ENCODE measurements at regions not wholly inside any gene's neighbourhood (a gene's known extent, or its start where the extent isn't known, plus 50 kb on each side); places are given as distances from the start of the nearest gene placed in this dataset.

DNA sequence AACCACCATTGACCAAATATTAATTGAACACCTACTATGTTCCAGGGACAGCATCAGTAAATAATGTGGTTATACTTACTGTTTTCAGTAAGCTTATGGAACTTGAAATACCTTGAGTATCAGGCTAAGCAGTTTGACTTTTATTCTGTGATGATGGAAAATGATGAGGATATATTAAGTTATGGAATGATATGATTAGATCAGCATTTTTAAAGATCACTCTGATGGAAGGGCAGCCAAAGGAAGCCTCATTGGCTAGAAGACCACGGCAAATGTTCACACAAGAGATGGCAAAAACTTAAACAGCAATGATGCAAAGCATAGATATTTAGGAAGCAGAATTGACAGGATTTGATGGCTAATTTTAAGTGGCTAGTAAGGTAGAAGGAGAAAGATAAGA lies 266.9 kb upstream of the DPP10 start:
- H3K36me3 ChIP-seq (replicated peaks; ENCODE audit: insufficient read depth, low read length), result no peaks in the 10 kb centered on the region
- no peaks in the 10 kb centered on the region for H3K9me3 ChIP-seq (replicated peaks; ENCODE audit: insufficient read depth, low read length)
- TF ChIP-seq EZH2phosphoT487 (IDR thresholded peaks at IDR 0.05; ENCODE audit: low read length), result no peak
- TF ChIP-seq EZH2 (optimal IDR thresholded peaks at IDR 0.05; ENCODE audit: low read depth, low read length), result no peak
- TF ChIP-seq, protein P1, sequence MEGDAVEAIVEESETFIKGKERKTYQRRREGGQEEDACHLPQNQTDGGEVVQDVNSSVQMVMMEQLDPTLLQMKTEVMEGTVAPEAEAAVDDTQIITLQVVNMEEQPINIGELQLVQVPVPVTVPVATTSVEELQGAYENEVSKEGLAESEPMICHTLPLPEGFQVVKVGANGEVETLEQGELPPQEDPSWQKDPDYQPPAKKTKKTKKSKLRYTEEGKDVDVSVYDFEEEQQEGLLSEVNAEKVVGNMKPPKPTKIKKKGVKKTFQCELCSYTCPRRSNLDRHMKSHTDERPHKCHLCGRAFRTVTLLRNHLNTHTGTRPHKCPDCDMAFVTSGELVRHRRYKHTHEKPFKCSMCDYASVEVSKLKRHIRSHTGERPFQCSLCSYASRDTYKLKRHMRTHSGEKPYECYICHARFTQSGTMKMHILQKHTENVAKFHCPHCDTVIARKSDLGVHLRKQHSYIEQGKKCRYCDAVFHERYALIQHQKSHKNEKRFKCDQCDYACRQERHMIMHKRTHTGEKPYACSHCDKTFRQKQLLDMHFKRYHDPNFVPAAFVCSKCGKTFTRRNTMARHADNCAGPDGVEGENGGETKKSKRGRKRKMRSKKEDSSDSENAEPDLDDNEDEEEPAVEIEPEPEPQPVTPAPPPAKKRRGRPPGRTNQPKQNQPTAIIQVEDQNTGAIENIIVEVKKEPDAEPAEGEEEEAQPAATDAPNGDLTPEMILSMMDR (IDR thresholded peaks at IDR 0.05; ENCODE audit: low read length), result no peak
- H3K9me2 ChIP-seq (replicated peaks; ENCODE audit: insufficient read depth, low read length), result no peaks in the 10 kb centered on the region
- no peak overlapping the region for H3K4me2 ChIP-seq (ENCODE audit: low read depth, low read length)
- no peaks in the 10 kb centered on the region for H3K4me1 ChIP-seq (ENCODE audit: low read length)
- no peak overlapping the region for H3K9ac ChIP-seq (ENCODE audit: low read length)
- no peak overlapping the region for H3K4me3 ChIP-seq (ENCODE audit: low read length)
- no peak overlapping the region for H3K27ac ChIP-seq (ENCODE audit: low read length)
- H2AFZ ChIP-seq (ENCODE audit: low read length), result no peak overlapping the region
- no peak for DNase-seq
- no peaks in the 10 kb centered on the region for H4K20me1 ChIP-seq (ENCODE audit: insufficient read depth, low read length)
- H3F3A ChIP-seq (ENCODE audit: insufficient read depth, low read length), result no peaks in the 10 kb centered on the region
- no peaks in the 10 kb centered on the region for H3K27me3 ChIP-seq (replicated peaks; ENCODE audit: insufficient read depth, low read length)
- H3K79me2 ChIP-seq (ENCODE audit: low read length), result no peaks in the 10 kb centered on the region

GRCh38 chr2:114185501-114185900 lies 256.9 kb upstream of the DPP10 start:
- H3K27me3 ChIP-seq (replicated peaks; ENCODE audit: insufficient read depth, low read length), result no peaks in the 10 kb centered on the region
- no peak overlapping the region for H3K4me2 ChIP-seq (ENCODE audit: low read depth, low read length)
- no peak overlapping the region for H3K4me3 ChIP-seq (ENCODE audit: low read length)
- TF ChIP-seq, protein P1 (IDR thresholded peaks at IDR 0.05; ENCODE audit: low read length), result no peak
- TF ChIP-seq EZH2phosphoT487 (IDR thresholded peaks at IDR 0.05; ENCODE audit: low read length) (no peak), EZH2 (optimal IDR thresholded peaks at IDR 0.05; ENCODE audit: low read depth, low read length) (no peak)
- H3K9me2 ChIP-seq (replicated peaks; ENCODE audit: insufficient read depth, low read length), result no peaks in the 10 kb centered on the region
- no peaks in the 10 kb centered on the region for H3F3A ChIP-seq (ENCODE audit: insufficient read depth, low read length)
- H3K79me2 ChIP-seq (ENCODE audit: low read length), result no peaks in the 10 kb centered on the region
- no peaks in the 10 kb centered on the region for H3K36me3 ChIP-seq (replicated peaks; ENCODE audit: insufficient read depth, low read length)
- no peak for DNase-seq
- no peak overlapping the region for H3K9ac ChIP-seq (ENCODE audit: low read length)
- no peak overlapping the region for H2AFZ ChIP-seq (ENCODE audit: low read length)
- no peak overlapping the region for H3K27ac ChIP-seq (ENCODE audit: low read length)
- no peaks in the 10 kb centered on the region for H3K4me1 ChIP-seq (ENCODE audit: low read length)
- H3K9me3 ChIP-seq (replicated peaks; ENCODE audit: insufficient read depth, low read length), result no peaks in the 10 kb centered on the region
- H4K20me1 ChIP-seq (ENCODE audit: insufficient read depth, low read length), result no peaks in the 10 kb centered on the region

DNA sequence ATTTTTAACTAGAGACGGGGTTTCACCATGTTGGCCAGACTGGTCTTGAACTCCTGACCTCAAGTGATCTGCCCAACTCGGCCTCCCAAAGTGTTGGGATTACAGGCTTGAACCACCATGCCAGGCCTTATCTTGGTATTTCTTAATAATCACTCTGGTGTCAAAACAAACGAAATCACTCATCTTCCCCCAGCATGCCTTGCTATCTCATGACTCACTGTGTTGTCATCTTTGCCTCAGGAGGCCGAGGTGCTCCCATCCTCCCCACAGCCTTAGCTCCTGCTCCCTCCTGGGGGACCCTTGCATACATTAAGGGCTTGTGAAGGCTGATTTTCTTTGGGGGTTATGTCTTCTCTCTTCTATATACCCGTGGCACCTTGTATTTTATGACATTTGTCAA lies 250.1 kb upstream of the DPP10 start:
- Histone ChIP-seq H3K9ac (ENCODE audit: low read length) (no peak overlapping the region), H3K4me2 (ENCODE audit: low read depth, low read length) (no peak overlapping the region), H3K9me3 (replicated peaks; ENCODE audit: insufficient read depth, low read length) (no peaks in the 10 kb centered on the region), H3K4me3 (ENCODE audit: low read length) (no peak overlapping the region), H3K4me1 (ENCODE audit: low read length) (no peaks in the 10 kb centered on the region), H3K36me3 (replicated peaks; ENCODE audit: insufficient read depth, low read length) (no peaks in the 10 kb centered on the region), H3F3A (ENCODE audit: insufficient read depth, low read length) (no peaks in the 10 kb centered on the region), H3K27ac (ENCODE audit: low read length) (no peak overlapping the region), H3K79me2 (ENCODE audit: low read length) (no peaks in the 10 kb centered on the region), H2AFZ (ENCODE audit: low read length) (no peak overlapping the region), H4K20me1 (ENCODE audit: insufficient read depth, low read length) (no peaks in the 10 kb centered on the region), H3K27me3 (replicated peaks; ENCODE audit: insufficient read depth, low read length) (no peaks in the 10 kb centered on the region), H3K9me2 (replicated peaks; ENCODE audit: insufficient read depth, low read length) (no peaks in the 10 kb centered on the region)
- DNase-seq, result no peak
- TF ChIP-seq, protein P1 (IDR thresholded peaks at IDR 0.05; ENCODE audit: low read length), result no peak
- TF ChIP-seq EZH2 (optimal IDR thresholded peaks at IDR 0.05; ENCODE audit: low read depth, low read length), result no peak
- TF ChIP-seq EZH2phosphoT487 (IDR thresholded peaks at IDR 0.05; ENCODE audit: low read length), result no peak
